T-helper 2 cell treated with Interferon-gamma antibody and Interleukin-4, amounts not matched to agents 100 ng/mL and 5 ng/mL, for 36 hours (primary cell): ENCODE measurements at regions not wholly inside any gene's neighbourhood (a gene's known extent, or its start where the extent isn't known, plus 50 kb on each side); places are given as distances from the start of the nearest gene placed in this dataset.
"Not testable (repeated sequence)": the region's sequence is repeated elsewhere in the genome, so short reads cannot be mapped to it uniquely, and the experiment has no call there.

Experiments used
- intact Hi-C: fragments of 100-400 bp; cut with micrococcal nuclease; formaldehyde crosslinking; loops from one replicate; pipeline ENCODE4 v1.15.1; 2023

- intact Hi-C loops: no loop called here
Measured at GRCh38 chr2:167752734-167753133, 494.7 kb downstream of the STK39 start.

GRCh38 chr2:167750675-167751074, 496.7 kb downstream of the STK39 start:
- intact Hi-C loops: no loop called here

- intact Hi-C loops: no loop called here
Measured at GRCh38 chr2:167749660-167750059, 497.7 kb downstream of the STK39 start.

GRCh38 chr2:167749016-167749415, 498.4 kb downstream of the STK39 start:
- intact Hi-C loops: no loop called here

GRCh38 chr2:167748536-167748935, 498.9 kb downstream of the STK39 start:
- intact Hi-C loops: no loop called here

DNA sequence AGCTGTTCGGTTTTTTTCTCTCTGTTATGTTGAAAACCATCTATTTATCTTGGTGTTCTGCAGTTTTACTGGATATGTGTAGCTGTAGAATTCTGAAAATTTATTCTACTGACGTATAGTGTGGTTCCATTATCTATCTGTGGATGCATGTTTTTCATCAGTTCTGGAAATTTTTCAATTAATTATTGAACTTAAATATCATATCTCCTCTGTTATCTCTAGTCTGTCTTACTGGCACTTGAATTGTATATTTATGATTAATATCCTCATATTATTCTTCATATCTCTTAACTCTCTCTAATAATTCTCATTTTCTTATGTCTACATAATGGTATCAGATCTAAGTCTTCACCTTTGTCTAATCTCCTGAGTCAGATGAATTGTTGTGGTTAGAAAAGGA, 501.7 kb downstream of the STK39 start:
- intact Hi-C loops: no loop called here

DNA sequence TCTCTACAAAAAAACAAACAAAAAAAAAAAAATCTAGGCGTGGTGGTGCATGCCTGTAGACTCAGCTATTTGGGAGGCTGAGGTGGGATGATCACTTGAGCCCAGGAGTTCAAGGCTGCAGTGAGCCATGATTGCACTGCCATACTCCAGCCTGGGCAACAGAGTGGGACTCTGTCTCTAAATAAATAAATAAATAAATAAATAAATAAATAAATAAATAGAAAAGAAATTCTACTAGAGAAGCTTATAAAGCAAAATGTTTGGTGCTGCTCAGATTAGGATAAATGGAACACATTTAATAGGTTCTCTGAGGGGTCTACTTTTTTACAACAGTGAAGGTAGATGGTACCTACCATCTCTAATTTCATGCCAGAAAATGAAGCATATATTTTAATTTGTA, 507.5 kb downstream of the STK39 start:
- intact Hi-C loops: not testable (repeated sequence)

- intact Hi-C loops: no loop called here
Measured at GRCh38 chr2:167733747-167734146, 513.6 kb downstream of the STK39 start.

- intact Hi-C loops: no loop called here
Measured at GRCh38 chr2:167732326-167732725, 515.1 kb downstream of the STK39 start.

- intact Hi-C loops: no loop called here
Measured at GRCh38 chr2:167729911-167730310, 517.5 kb downstream of the STK39 start.

GRCh38 chr2:167726788-167727187, 520.6 kb downstream of the STK39 start:
- intact Hi-C loops: no loop called here

- intact Hi-C loops: no loop called here
Measured at GRCh38 chr2:167721593-167721992, 525.8 kb downstream of the STK39 start.

- intact Hi-C loops: no loop called here
Measured at GRCh38 chr2:167719410-167719809, 528.0 kb downstream of the STK39 start.

DNA sequence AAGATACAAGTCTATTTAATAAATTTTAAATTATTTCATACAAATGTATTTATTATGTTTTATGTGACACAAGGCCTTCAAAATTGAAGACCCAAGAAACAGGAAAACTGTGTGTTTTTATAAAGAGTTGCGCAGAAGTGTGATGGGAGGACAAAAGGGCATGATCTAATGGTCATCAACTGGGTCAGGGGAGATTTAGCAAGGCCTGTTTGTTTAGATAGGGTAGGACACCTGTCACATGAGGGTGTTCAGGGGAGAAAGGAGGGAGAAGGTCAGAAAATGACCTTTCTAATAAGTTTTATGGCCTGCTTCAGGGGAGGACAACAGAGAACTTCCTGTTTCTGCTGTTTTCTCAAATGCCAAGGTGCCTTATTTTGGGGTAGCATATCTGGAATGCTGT, 528.8 kb downstream of the STK39 start:
- intact Hi-C loops: no loop called here

DNA sequence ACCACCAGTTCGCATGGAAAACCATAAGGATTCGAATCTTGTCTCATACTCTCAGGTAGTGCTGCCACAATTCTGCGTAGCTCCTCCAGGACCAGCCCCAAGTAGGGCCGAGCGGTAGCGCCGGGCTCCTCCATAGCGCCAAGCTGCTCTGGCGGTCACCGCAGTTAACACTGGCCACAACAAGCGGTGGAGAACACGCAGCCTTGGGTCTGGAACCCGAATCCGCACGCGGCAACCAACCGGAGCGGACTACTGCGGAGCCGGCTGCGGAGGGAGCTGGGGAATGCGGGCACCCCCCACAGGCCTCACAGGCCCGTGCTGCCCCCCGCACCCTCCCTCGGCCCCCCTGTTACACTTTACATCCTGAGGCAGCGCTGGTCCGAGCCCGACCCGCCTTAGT, 531.5 kb downstream of the STK39 start:
- intact Hi-C loops: no loop called here

DNA sequence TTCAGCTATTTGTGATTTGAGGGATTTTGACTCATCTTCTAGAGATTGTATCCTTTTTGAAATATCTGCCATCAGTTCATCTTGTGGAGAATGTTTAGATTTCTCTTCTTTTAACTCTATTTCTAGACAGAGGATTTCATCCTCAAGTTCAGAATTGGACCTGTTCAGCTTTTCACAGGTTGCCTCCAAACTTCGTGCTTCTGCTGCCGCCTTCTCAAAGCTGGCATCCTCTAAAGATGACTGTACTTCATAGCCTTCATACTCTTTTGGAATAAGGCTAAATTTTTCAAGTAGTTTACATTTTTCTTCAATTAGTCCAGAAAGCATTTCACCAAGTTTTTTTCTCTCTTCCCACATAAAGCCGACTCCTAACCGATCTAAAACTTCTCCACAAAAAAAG, 531.9 kb downstream of the STK39 start:
- intact Hi-C loops: not testable (repeated sequence)

- intact Hi-C loops: no loop called here
Measured at GRCh38 chr2:167712275-167712674, 535.1 kb downstream of the STK39 start.

DNA sequence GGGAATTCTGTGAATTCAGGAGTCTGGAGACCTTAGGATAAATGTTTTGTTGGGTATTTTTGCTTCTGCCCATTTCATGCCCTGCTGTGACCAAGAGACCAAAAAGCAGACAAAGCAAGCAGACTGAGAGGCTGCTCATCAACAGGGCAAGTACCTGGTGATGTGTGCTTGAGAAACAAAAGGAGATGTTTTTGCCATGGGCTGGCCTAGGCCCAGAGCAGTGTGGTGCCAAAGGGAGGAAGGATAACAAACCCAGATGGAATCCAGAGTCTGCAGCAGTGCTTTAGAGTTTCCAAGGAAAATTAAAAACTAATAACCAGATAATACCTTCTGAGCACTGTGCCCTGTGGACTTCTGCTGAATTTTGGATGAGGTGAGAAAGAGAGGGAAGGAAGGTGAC, 538.4 kb downstream of the STK39 start:
- intact Hi-C loops: no loop called here

DNA sequence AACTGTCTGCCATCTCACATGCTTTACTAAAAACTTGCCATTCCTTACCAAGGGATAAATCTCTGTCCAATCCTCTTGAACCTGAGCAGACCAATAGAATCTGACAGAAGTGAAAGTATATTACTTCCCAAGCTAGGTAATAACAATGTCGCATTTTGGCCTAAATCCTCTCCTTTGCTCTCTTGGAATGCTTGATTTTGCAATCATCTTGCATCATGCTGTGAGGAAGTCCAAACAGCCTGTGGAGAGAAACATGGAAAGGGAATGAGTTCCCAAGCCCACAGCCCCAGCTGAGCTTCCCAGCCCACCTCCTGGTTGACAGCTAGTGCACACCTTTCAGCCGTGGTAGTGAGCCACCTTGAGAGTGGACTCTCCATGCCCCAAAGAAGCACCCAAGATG, 540.6 kb downstream of the STK39 start:
- intact Hi-C loops: no loop called here

DNA sequence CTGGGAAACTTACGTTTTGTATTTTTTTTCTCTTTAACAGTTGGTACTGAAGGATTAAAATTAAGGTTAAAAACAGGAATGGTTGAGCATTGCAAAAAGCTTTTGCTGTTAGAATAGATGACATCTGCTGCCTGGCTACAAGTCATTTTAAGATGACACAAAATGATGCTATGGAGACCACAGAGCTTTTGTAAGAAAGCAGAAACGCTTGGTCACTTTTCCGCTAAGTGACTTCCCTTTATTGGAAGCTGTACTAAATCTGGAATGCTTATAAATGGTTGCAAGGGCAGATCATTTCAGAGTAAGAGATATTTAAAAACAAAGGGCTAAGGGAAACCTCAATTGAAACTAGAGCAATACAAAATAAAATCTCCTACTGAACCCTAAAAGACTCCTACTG, 544.0 kb downstream of the STK39 start:
- intact Hi-C loops: no loop called here

DNA sequence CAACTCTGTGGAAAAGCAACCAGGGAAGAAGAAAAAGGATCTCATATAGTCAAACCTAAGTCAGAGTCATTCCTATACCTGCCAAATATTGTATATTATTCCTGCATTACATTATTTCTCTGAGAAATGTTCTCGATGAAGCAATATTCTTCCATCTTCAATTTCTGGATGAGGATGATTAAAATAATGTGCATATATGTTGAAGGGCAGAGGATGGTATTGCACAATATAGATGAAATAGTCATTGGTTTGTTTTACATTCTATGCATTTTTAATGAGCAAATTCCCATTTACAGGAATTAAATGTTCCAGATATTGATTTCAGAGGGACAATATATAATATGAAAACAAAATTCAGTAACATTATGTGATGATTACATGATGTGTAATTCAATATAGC, 545.2 kb downstream of the STK39 start:
- intact Hi-C loops: no loop called here

DNA sequence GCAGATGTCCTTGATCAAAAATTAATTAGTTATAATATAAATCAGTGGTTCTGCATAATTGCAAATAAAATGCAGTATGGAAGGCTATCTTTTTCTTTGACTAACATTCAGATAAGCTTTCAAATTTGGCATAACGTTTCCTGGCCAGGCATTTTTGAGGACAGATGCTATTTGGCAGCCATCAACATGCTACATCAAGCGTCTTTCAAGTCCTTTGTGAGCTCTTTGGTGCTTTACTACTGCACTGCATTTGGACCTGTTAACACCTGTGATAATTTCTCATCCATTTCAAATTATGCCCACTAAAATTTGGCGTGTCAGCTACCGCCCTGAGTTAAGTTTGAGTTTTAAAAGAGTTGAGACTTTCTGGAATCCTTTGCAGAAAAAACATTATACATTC, 545.7 kb downstream of the STK39 start:
- intact Hi-C loops: no loop called here

- intact Hi-C loops: no loop called here
Measured at GRCh38 chr2:167697948-167698347, 549.4 kb downstream of the STK39 start.

DNA sequence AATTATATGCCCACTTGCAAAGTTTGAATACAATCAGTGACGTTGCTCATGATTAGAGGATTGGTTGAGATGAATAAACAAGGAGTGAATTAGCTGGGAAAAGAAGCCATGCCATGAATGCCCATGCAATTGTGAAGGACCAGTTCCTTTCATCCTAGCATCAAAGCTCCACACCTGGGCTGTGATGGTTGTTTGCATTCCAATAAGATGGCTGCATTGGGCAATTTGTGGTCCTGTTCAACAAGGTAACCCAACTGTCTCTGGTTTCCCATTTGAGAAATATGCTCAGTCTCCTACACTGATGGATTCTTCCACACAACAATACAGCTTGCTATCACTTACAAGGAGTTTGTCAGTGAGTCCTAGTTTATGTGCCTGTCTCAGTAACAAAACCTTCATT, 550.2 kb downstream of the STK39 start:
- intact Hi-C loops: no loop called here
